ENCODE measurements at regions not wholly inside any gene's neighbourhood (a gene's known extent, or its start where the extent isn't known, plus 50 kb on each side); places are given as distances from the start of the nearest gene placed in this dataset.

GRCh38 chr2:7456762-7457161, 539.5 kb downstream of the RNF144A start:
- Histone ChIP-seq H2BK120ac (ENCODE audit: low read depth, low read length) (no peak overlapping the region), H2AK5ac (ENCODE audit: low read depth, low read length) (no peak overlapping the region), H3K4me2 (ENCODE audit: insufficient read depth, low read length, poor library complexity, severe bottlenecking) (no peak overlapping the region), H3K79me1 (ENCODE audit: low read depth, low read length) (no peaks in the 10 kb centered on the region), H3K27ac (replicated peaks; ENCODE audit: low read length) (no peak overlapping the region), H3K4me3 (ENCODE audit: low read length in 2 of 2) (no peak overlapping the region), H4K8ac (ENCODE audit: low read depth, low read length) (no peak overlapping the region), H3K14ac (ENCODE audit: low read length) (no peak overlapping the region), H3K18ac (ENCODE audit: low read length) (peak overlapping the region; percentile 84), H3K9ac (ENCODE audit: low read depth, low read length, poor library complexity) (no peak overlapping the region), H3K23ac (ENCODE audit: low read depth, low read length, poor library complexity) (peak overlapping the region; percentile 76), H2AFZ (ENCODE audit: low read length) (peak overlapping the region; percentile 77), H3K4me1 (ENCODE audit: control insufficient read depth in 2 of 2, insufficient read depth in 1 of 2, low read depth in 1 of 2, low read length in 2 of 2) (peaks cover 0 to 6% of the 10 kb centered on the region in 2 donors), H2BK5ac (ENCODE audit: low read length) (no peak overlapping the region), H3K36me3 (replicated peaks in 1 of 2; ENCODE audit: control insufficient read depth in 2 of 2, insufficient read depth in 2 of 2, low read length in 2 of 2) (no peaks in the 10 kb centered on the region), H3K9me3 (replicated peaks in 1 of 2; ENCODE audit: control insufficient read depth in 2 of 2, insufficient read depth in 1 of 2, low read depth in 1 of 2, low read length in 2 of 2) (no peaks in the 10 kb centered on the region), H3K27me3 (ENCODE audit: control insufficient read depth in 3 of 3, insufficient read depth in 3 of 3, low read depth in 1 of 3, low read length in 3 of 3) (no peaks in the 10 kb centered on the region), H4K91ac (ENCODE audit: low read depth, low read length, poor library complexity) (no peak overlapping the region), H2BK15ac (ENCODE audit: low read length) (no peak overlapping the region), H2BK12ac (ENCODE audit: low read length) (no peak overlapping the region), H3K4ac (ENCODE audit: low read length) (no peak overlapping the region)
- DNase-seq (ENCODE audit: low spot score): no peak
- WGBS, 2 donors (ENCODE audit: extremely low coverage in 2 of 2, insufficient read length in 2 of 2, insufficient replicate concordance in 1 of 2): no CpG with 5 or more reads among the region's 13 CpGs

- Histone ChIP-seq H3K9me3 (replicated peaks in 1 of 2; ENCODE audit: control insufficient read depth in 2 of 2, insufficient read depth in 1 of 2, low read depth in 1 of 2, low read length in 2 of 2) (peaks cover 0 to 2% of the 10 kb centered on the region in 2 donors), H3K18ac (ENCODE audit: low read length) (no peak overlapping the region), H3K9ac (ENCODE audit: low read depth, low read length, poor library complexity) (no peak overlapping the region), H3K79me1 (ENCODE audit: low read depth, low read length) (no peaks in the 10 kb centered on the region), H3K23ac (ENCODE audit: low read depth, low read length, poor library complexity) (no peak overlapping the region), H4K8ac (ENCODE audit: low read depth, low read length) (no peak overlapping the region), H3K4me2 (ENCODE audit: insufficient read depth, low read length, poor library complexity, severe bottlenecking) (no peak overlapping the region), H4K91ac (ENCODE audit: low read depth, low read length, poor library complexity) (no peak overlapping the region), H2AFZ (ENCODE audit: low read length) (no peak overlapping the region), H2AK5ac (ENCODE audit: low read depth, low read length) (no peak overlapping the region), H2BK120ac (ENCODE audit: low read depth, low read length) (no peak overlapping the region), H3K4me3 (ENCODE audit: low read length in 2 of 2) (no peak overlapping the region), H3K4ac (ENCODE audit: low read length) (no peak overlapping the region), H3K27ac (replicated peaks; ENCODE audit: low read length) (no peak overlapping the region), H2BK5ac (ENCODE audit: low read length) (no peak overlapping the region), H3K14ac (ENCODE audit: low read length) (no peak overlapping the region), H2BK12ac (ENCODE audit: low read length) (no peak overlapping the region), H3K27me3 (ENCODE audit: control insufficient read depth in 3 of 3, insufficient read depth in 3 of 3, low read depth in 1 of 3, low read length in 3 of 3) (no peaks in the 10 kb centered on the region), H3K4me1 (ENCODE audit: control insufficient read depth in 2 of 2, insufficient read depth in 1 of 2, low read depth in 1 of 2, low read length in 2 of 2) (peaks cover 0 to 4% of the 10 kb centered on the region in 2 donors), H3K36me3 (replicated peaks in 1 of 2; ENCODE audit: control insufficient read depth in 2 of 2, insufficient read depth in 2 of 2, low read length in 2 of 2) (no peaks in the 10 kb centered on the region), H2BK15ac (ENCODE audit: low read length) (no peak overlapping the region)
- no CpG with 5 or more reads among the region's 2 CpGs for WGBS, 2 donors (ENCODE audit: extremely low coverage in 2 of 2, insufficient read length in 2 of 2, insufficient replicate concordance in 1 of 2)
- no peak for DNase-seq (ENCODE audit: low spot score)
These were observed 540.9 kb downstream of the RNF144A start for GRCh38 chr2:7458066-7458465.

- no peak overlapping the region for H2BK5ac ChIP-seq (ENCODE audit: low read length)
- H2AK5ac ChIP-seq (ENCODE audit: low read depth, low read length): no peak overlapping the region
- H3K18ac ChIP-seq (ENCODE audit: low read length): no peak overlapping the region
- H4K91ac ChIP-seq (ENCODE audit: low read depth, low read length, poor library complexity): no peak overlapping the region
- H3K4me3 ChIP-seq (ENCODE audit: low read length in 2 of 2): no peak overlapping the region
- H3K27me3 ChIP-seq (ENCODE audit: control insufficient read depth in 3 of 3, insufficient read depth in 3 of 3, low read depth in 1 of 3, low read length in 3 of 3): no peaks in the 10 kb centered on the region
- H3K9ac ChIP-seq (ENCODE audit: low read depth, low read length, poor library complexity): no peak overlapping the region
- H3K36me3 ChIP-seq (replicated peaks in 1 of 2; ENCODE audit: control insufficient read depth in 2 of 2, insufficient read depth in 2 of 2, low read length in 2 of 2): no peaks in the 10 kb centered on the region
- H3K79me1 ChIP-seq (ENCODE audit: low read depth, low read length): no peaks in the 10 kb centered on the region
- no peak overlapping the region for H3K4me2 ChIP-seq (ENCODE audit: insufficient read depth, low read length, poor library complexity, severe bottlenecking)
- H2AFZ ChIP-seq (ENCODE audit: low read length): peak overlapping the region; percentile 35
- DNase-seq (ENCODE audit: low spot score): no peak
- H3K23ac ChIP-seq (ENCODE audit: low read depth, low read length, poor library complexity): no peak overlapping the region
- H3K4ac ChIP-seq (ENCODE audit: low read length): no peak overlapping the region
- H3K4me1 ChIP-seq (ENCODE audit: control insufficient read depth in 2 of 2, insufficient read depth in 1 of 2, low read depth in 1 of 2, low read length in 2 of 2): no peaks in the 10 kb centered on the region
- H3K9me3 ChIP-seq (replicated peaks in 1 of 2; ENCODE audit: control insufficient read depth in 2 of 2, insufficient read depth in 1 of 2, low read depth in 1 of 2, low read length in 2 of 2): no peaks in the 10 kb centered on the region
- H4K8ac ChIP-seq (ENCODE audit: low read depth, low read length): no peak overlapping the region
- H3K27ac ChIP-seq (replicated peaks; ENCODE audit: low read length): no peak overlapping the region
- no peak overlapping the region for H3K14ac ChIP-seq (ENCODE audit: low read length)
- no CpG with 5 or more reads among the region's 4 CpGs for WGBS, 2 donors (ENCODE audit: extremely low coverage in 2 of 2, insufficient read length in 2 of 2, insufficient replicate concordance in 1 of 2)
- no peak overlapping the region for H2BK15ac ChIP-seq (ENCODE audit: low read length)
- no peak overlapping the region for H2BK12ac ChIP-seq (ENCODE audit: low read length)
- H2BK120ac ChIP-seq (ENCODE audit: low read depth, low read length): no peak overlapping the region
These were observed 550.7 kb downstream of the RNF144A start for GRCh38 chr2:7467782-7468447.

GRCh38 chr2:7468448-7468828, 551.2 kb downstream of the RNF144A start:
- DNase-seq (ENCODE audit: low spot score): no peak
- no CpG with 5 or more reads among the region's 3 CpGs for WGBS, 2 donors (ENCODE audit: extremely low coverage in 2 of 2, insufficient read length in 2 of 2, insufficient replicate concordance in 1 of 2)
- H3K14ac ChIP-seq (ENCODE audit: low read length): no peak overlapping the region

More at GRCh38 chr2:7468448-7468828, 551.2 kb downstream of the RNF144A start:
- Histone ChIP-seq H3K4me3 (ENCODE audit: low read length in 2 of 2) (no peak overlapping the region), H3K36me3 (replicated peaks in 1 of 2; ENCODE audit: control insufficient read depth in 2 of 2, insufficient read depth in 2 of 2, low read length in 2 of 2) (no peaks in the 10 kb centered on the region), H3K9me3 (replicated peaks in 1 of 2; ENCODE audit: control insufficient read depth in 2 of 2, insufficient read depth in 1 of 2, low read depth in 1 of 2, low read length in 2 of 2) (no peaks in the 10 kb centered on the region), H2AK5ac (ENCODE audit: low read depth, low read length) (no peak overlapping the region), H3K4ac (ENCODE audit: low read length) (no peak overlapping the region), H3K27me3 (ENCODE audit: control insufficient read depth in 3 of 3, insufficient read depth in 3 of 3, low read depth in 1 of 3, low read length in 3 of 3) (no peaks in the 10 kb centered on the region), H4K8ac (ENCODE audit: low read depth, low read length) (no peak overlapping the region), H3K9ac (ENCODE audit: low read depth, low read length, poor library complexity) (no peak overlapping the region), H3K4me2 (ENCODE audit: insufficient read depth, low read length, poor library complexity, severe bottlenecking) (no peak overlapping the region), H2AFZ (ENCODE audit: low read length) (no peak overlapping the region), H3K27ac (replicated peaks; ENCODE audit: low read length) (no peak overlapping the region), H2BK12ac (ENCODE audit: low read length) (no peak overlapping the region), H3K18ac (ENCODE audit: low read length) (no peak overlapping the region), H2BK15ac (ENCODE audit: low read length) (no peak overlapping the region), H2BK120ac (ENCODE audit: low read depth, low read length) (no peak overlapping the region), H4K91ac (ENCODE audit: low read depth, low read length, poor library complexity) (no peak overlapping the region), H3K79me1 (ENCODE audit: low read depth, low read length) (no peaks in the 10 kb centered on the region), H2BK5ac (ENCODE audit: low read length) (no peak overlapping the region), H3K4me1 (ENCODE audit: control insufficient read depth in 2 of 2, insufficient read depth in 1 of 2, low read depth in 1 of 2, low read length in 2 of 2) (no peaks in the 10 kb centered on the region), H3K23ac (ENCODE audit: low read depth, low read length, poor library complexity) (no peak overlapping the region)

Data from neuronal stem cell (in vitro differentiated cells).